GM12875 (cell line): ENCODE measurements at regions not wholly inside any gene's neighbourhood (a gene's known extent, or its start where the extent isn't known, plus 50 kb on each side); places are given as distances from the start of the nearest gene placed in this dataset.

Source experiments
- H3K4me3 ChIP-seq: one replicate; pipeline ENCODE4 v1.5.1; 2011; ENCODE audit warnings: low read depth, low read length, control low read depth
- CTCF ChIP-seq: IDR thresholded peaks from 2 replicates; pipeline ENCODE4 v1.5.1; 2011; ENCODE audit warnings: low read depth, mild to moderate bottlenecking, control low read depth, inconsistent platforms, low read length, moderate library complexity, borderline replicate concordance; ENCODE audit not compliant: insufficient read depth

- TF ChIP-seq CTCF = no peak
- H3K4me3 ChIP-seq = no peak overlapping the region
Observed at GRCh38 chr4:122326908-122327307, 51.9 kb upstream of the ADAD1 start.

GRCh38 chr4:122328893-122329292 is 49.9 kb upstream of the ADAD1 start:
- TF ChIP-seq CTCF = no peak
- H3K4me3 ChIP-seq = no peak overlapping the region
